SK-N-SH (cell line): ENCODE measurements at regions not wholly inside any gene's neighbourhood (a gene's known extent, or its start where the extent isn't known, plus 50 kb on each side); places are given as distances from the start of the nearest gene placed in this dataset.

Experiments
- CTCF ChIP-seq: fragments of 200-600 bp; sonication (generic); IDR thresholded peaks from 2 replicates; pipeline ENCODE4 v1.6.1; 2017; ENCODE audit warnings: antibody characterized with exemption, mild to moderate bottlenecking, moderate library complexity
- FOXJ3 ChIP-seq: sonication (generic); formaldehyde crosslinking; IDR thresholded peaks from 2 replicates; pipeline ENCODE4 v1.5.1; 2020; ENCODE audit warnings: mild to moderate bottlenecking, missing genetic modification reagents
- POLR2AphosphoS5 ChIP-seq: IDR thresholded peaks from 2 replicates; pipeline ENCODE4 v1.6.1; 2012; ENCODE audit warnings: low read depth, low read length
- RXRA ChIP-seq: IDR thresholded peaks from 2 replicates; pipeline ENCODE4 v1.4.0; 2012; ENCODE audit warnings: low read depth, mild to moderate bottlenecking, borderline replicate concordance
- SMC3 ChIP-seq: IDR thresholded peaks from 2 replicates; pipeline ENCODE4 v1.6.1; 2012; ENCODE audit warnings: low read depth, low read length, improper control_type of control experiment
- YY1 ChIP-seq: IDR thresholded peaks from 2 replicates; pipeline ENCODE4 v1.4.0; 2012; ENCODE audit warnings: low read depth, mild to moderate bottlenecking

- no peak for TF ChIP-seq YY1
- no peak for TF ChIP-seq SMC3
- no peak for TF ChIP-seq FOXJ3
- TF ChIP-seq RXRA: no peak
- TF ChIP-seq POLR2AphosphoS5: no peak
- no peak for TF ChIP-seq CTCF
These were observed 158.9 kb upstream of the PLEKHA5 start for GRCh38 chr12:18970603-18971002.
